ENCODE measurements at regions not wholly inside any gene's neighbourhood (a gene's known extent, or its start where the extent isn't known, plus 50 kb on each side); places are given as distances from the start of the nearest gene placed in this dataset.

DNA sequence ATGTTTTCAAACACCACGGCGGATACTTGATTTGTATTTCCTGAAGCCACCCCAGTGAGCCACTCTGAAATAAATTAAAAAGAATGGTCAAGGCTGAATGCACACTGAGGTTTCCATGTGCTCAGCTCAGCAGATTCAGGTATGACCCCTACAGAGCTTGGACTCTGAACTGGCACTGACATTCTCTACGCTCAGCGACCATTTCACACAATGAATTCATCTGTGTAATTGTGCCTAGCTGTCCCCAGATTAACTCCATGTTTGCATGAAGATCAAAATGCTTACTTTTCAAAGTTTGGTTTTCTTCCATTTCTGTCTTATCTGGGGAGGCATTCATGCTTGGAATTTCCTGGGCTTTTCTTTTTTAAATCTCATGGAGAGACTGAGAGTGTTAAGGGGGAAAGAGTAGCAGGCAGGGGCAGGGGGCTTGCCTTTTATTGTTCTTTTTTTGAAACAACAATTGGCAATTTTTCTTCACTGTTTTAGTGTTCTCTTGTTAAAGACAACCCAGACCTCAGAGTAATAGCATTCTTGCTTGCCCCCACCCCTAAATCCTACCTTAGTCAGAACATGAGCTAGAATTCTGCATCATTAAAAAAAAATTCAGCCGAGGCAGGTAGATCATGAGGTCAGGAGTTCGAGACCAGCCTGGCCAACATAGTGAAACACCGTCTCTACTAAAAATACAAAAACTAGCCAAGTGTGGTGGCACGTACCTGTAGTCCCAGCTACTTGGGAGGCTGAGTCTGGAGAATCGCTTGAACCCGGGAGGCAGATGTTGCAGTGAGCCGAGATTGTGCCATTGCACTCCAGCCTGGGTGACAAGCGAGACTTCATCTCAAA lies 85.5 kb upstream of the HNF1B start:
- H3K4me3 ChIP-seq (ENCODE audit: low read depth, low read length) = no peak overlapping the region
- DNase-seq (ENCODE audit: low read depth) = peak; percentile 49
- TF ChIP-seq, protein P1, sequence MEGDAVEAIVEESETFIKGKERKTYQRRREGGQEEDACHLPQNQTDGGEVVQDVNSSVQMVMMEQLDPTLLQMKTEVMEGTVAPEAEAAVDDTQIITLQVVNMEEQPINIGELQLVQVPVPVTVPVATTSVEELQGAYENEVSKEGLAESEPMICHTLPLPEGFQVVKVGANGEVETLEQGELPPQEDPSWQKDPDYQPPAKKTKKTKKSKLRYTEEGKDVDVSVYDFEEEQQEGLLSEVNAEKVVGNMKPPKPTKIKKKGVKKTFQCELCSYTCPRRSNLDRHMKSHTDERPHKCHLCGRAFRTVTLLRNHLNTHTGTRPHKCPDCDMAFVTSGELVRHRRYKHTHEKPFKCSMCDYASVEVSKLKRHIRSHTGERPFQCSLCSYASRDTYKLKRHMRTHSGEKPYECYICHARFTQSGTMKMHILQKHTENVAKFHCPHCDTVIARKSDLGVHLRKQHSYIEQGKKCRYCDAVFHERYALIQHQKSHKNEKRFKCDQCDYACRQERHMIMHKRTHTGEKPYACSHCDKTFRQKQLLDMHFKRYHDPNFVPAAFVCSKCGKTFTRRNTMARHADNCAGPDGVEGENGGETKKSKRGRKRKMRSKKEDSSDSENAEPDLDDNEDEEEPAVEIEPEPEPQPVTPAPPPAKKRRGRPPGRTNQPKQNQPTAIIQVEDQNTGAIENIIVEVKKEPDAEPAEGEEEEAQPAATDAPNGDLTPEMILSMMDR (IDR thresholded peaks at IDR 0.05; ENCODE audit: low read depth, low read length, missing control alignments) = no peak

GRCh38 chr17:37829592-37830123 lies 84.8 kb upstream of the HNF1B start:
- DNase-seq (ENCODE audit: low read depth) = no peak
- TF ChIP-seq, protein P1 (IDR thresholded peaks at IDR 0.05; ENCODE audit: low read depth, low read length, missing control alignments) = no peak
- H3K4me3 ChIP-seq (ENCODE audit: low read depth, low read length) = no peak overlapping the region

- TF ChIP-seq, protein P1 (IDR thresholded peaks at IDR 0.05; ENCODE audit: low read depth, low read length, missing control alignments) = no peak
- no peak overlapping the region for H3K4me3 ChIP-seq (ENCODE audit: low read depth, low read length)
- no peak for DNase-seq (ENCODE audit: low read depth)
Measured at GRCh38 chr17:37828651-37829124, 83.8 kb upstream of the HNF1B start.

DNA sequence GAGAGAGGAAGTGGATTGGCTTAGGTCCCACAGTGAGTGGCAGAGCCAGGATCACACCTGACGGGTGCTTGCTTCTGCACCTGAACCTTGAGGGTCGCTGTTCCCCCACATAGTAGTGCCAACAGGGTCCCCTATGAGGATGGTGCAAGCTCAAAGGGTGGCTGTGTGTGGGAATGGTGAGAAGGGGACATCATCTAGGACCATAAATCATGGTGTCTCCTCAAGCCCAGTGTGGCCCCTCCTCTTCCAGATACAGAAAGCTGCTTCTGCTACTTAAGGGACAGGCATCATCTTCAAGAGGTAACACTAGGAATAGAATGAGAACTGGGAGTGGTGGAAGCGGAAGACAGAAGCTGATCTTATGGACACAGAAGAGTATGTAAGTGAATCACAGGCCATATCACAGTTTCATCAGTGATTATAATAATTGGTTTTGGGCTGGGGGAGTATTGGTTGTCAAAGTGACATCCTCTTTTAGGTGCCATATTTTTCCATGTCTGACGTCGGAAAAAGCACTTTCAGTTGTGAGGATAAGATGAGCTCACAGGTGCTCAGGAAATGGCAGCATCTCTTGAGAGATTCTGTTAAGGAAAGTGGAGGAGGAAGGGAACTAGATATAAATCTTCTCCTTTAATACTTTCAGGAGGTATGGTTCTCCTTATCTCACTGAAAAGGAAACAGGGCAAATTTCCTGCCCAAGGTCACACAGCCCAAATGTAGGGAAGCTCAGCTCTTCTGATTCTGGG lies 83.2 kb upstream of the HNF1B start:
- H3K4me3 ChIP-seq (ENCODE audit: low read depth, low read length) = no peak overlapping the region
- TF ChIP-seq, protein P1 (IDR thresholded peaks at IDR 0.05; ENCODE audit: low read depth, low read length, missing control alignments) = no peak
- DNase-seq (ENCODE audit: low read depth) = no peak

GRCh38 chr17:37826497-37827430 lies 81.9 kb upstream of the HNF1B start:
- no peak for DNase-seq (ENCODE audit: low read depth)
- no peak overlapping the region for H3K4me3 ChIP-seq (ENCODE audit: low read depth, low read length)
- TF ChIP-seq, protein P1 (IDR thresholded peaks at IDR 0.05; ENCODE audit: low read depth, low read length, missing control alignments) = no peak

- no peak for DNase-seq (ENCODE audit: low read depth)
- H3K4me3 ChIP-seq (ENCODE audit: low read depth, low read length) = no peak overlapping the region
- TF ChIP-seq, protein P1 (IDR thresholded peaks at IDR 0.05; ENCODE audit: low read depth, low read length, missing control alignments) = no peak
Measured at GRCh38 chr17:37825851-37826250, 81.0 kb upstream of the HNF1B start.

All from GM12864 (cell line).